Heart left ventricle (tissue), 16 donors: ENCODE measurements at regions not wholly inside any gene's neighbourhood (a gene's known extent, or its start where the extent isn't known, plus 50 kb on each side); places are given as distances from the start of the nearest gene placed in this dataset.

Experiments used
- ATAC-seq, 4 donors: fragments of 200-7000 bp; cut with Tn5 transposase; one replicate each; pipeline ENCODE4 v1.9.1; 2020 to 2022; ENCODE audit warnings: moderate library complexity in 4 of 4, mild to moderate bottlenecking in 3 of 4, moderate number of reproducible peaks in 1 of 4
- DNase-seq, 5 donors: peaks; one replicate each; pipeline ENCODE4 v3.0.0-alpha.2; 2020
- H3K27ac ChIP-seq, 12 donors: fragments of 200-600 bp; sonication (generic) in 4 of 12; one replicate each; pipeline versions ENCODE4 v1.5.0 to v1.8.0; 2016 to 2022; ENCODE audit warnings: mild to moderate bottlenecking in 2 of 12
- H3K27me3 ChIP-seq, 9 donors: fragments of 200-600 bp; sonication (generic) in 2 of 9; one replicate each; pipeline versions ENCODE4 v1.5.1 to v1.8.0; 2016 to 2022; ENCODE audit warnings: mild to moderate bottlenecking in 3 of 9
- H3K36me3 ChIP-seq, 9 donors: fragments of 200-600 bp; sonication (generic) in 2 of 9; one replicate each; pipeline versions ENCODE4 v1.5.0 to v1.8.0; 2018 to 2022; ENCODE audit warnings: mild to moderate bottlenecking in 2 of 9
- H3K4me1 ChIP-seq, 12 donors: fragments of 200-600 bp; sonication (generic) in 4 of 12; one replicate each; pipeline versions ENCODE4 v1.5.0 to v1.8.0; 2016 to 2022; ENCODE audit warnings: mild to moderate bottlenecking in 3 of 12
- H3K4me3 ChIP-seq, 12 donors: fragments of 200-600 bp; sonication (generic) in 4 of 12; one replicate each; pipeline versions ENCODE4 v1.5.0 to v1.8.0; 2017 to 2022; ENCODE audit warnings: mild to moderate bottlenecking in 9 of 12, moderate library complexity in 4 of 12
- H3K9me3 ChIP-seq, 12 donors: fragments of 200-600 bp; sonication (generic) in 4 of 12; one replicate each; pipeline versions ENCODE4 v1.5.0 to v1.8.0; 2016 to 2022; ENCODE audit warnings: mild to moderate bottlenecking in 1 of 12
- CTCF ChIP-seq, 12 donors: fragments of 200-600 bp; sonication (generic) in 4 of 12; IDR thresholded peaks; one replicate each; pipeline versions ENCODE4 v1.5.0 to v1.8.0; 2018 to 2022; ENCODE audit warnings: antibody characterized with exemption in 12 of 12, mild to moderate bottlenecking in 5 of 12
- POLR2A ChIP-seq, 2 donors: fragments of 450-650 bp; IDR thresholded peaks; one replicate each; pipeline ENCODE4 v1.6.1; 2017; ENCODE audit warnings: antibody characterized with exemption in 2 of 2, mild to moderate bottlenecking in 2 of 2, moderate library complexity in 2 of 2
- WGBS, 4 donors: extraction: QIAGEN DNeasy Blood & Tissue Kit in 2 of 4; methylation state at CpG; one replicate each; pipeline versions ENCODE4 v1.1.5 to v1.1.7; 2013 to 2018; 5-methylcytosine and 5-hydroxymethylcytosine counted together
- intact Hi-C, 10 donors: fragments of 100-400 bp; cut with DNase I; formaldehyde crosslinking; loops; one replicate each; pipeline versions ENCODE4 v1.11.1 to v1.14.2; 2022
- donor health status: ischemic (EF 13 %, LVEDD 7.1; RV severe dilation, severe dysfunction).
- donor health status: healthy with polysubstance abuse.
- donor health status: DM: no; HTN: yes; CAD: no.
- donor health status: DM: no; HTN: no; CAD: no.
- donor health status: ischemic (EF 25% LVEDD 6.9; RV normal size, moderate dysfunction).
- donor health status: ischemic (EF 25% LVEDD 5.7; RV mildly dilated, moderate dysfunction).
- donor health status: healthy.
- donor health status: DM: yes; HTN: yes; CAD: no.
- donor health status: ischemic (EF 35%, LVEDD 5.7; RV mildly dilated, moderate dysfunction).
- donor health status: nonischemic (EF 11% LVEDD 7.7; RV severe dilation, severe dysfunction).
- donor health status: DM: yes; HTN: yes; CAD: no.
- donor health status: PGD.
- donor health status: ischemic (EF 29% LVEDD 5.4; RV normal size, mild dysfunction).
- donor health status: nonischemic (EF 23%, LVEDD 6.1; RV moderate dilation, normal function).

- Histone ChIP-seq H3K4me1 (no peaks in the 10 kb centered on the region), H3K9me3 (no peaks in the 10 kb centered on the region), H3K27ac (no peak overlapping the region), H3K36me3 (no peaks in the 10 kb centered on the region), H3K4me3 (no peak overlapping the region), H3K27me3 (peaks cover 0 to 4% (median 0%) of the 10 kb centered on the region in 9 donors)
- 41 to 60% (median 48%) methylated on average over 2 of the region's 2 CpGs for WGBS, 4 donors
- DNase-seq (no peak), ATAC-seq (no peak)
- intact Hi-C loops, result no loop called here
- no peak for TF ChIP-seq CTCF (IDR thresholded peaks at IDR 0.05)
These were observed 62.8 kb downstream of the BEX3 start for GRCh38 chrX:103439161-103439560.

- Histone ChIP-seq H3K9me3 (no peaks in the 10 kb centered on the region), H3K4me1 (no peaks in the 10 kb centered on the region), H3K4me3 (no peak overlapping the region), H3K36me3 (no peaks in the 10 kb centered on the region), H3K27me3 (peaks cover 0 to 5% (median 0%) of the 10 kb centered on the region in 9 donors), H3K27ac (no peak overlapping the region)
- DNase-seq (no peak), ATAC-seq (no peak)
- intact Hi-C loops, result no loop called here
- WGBS, 4 donors, result 44 to 56% (median 46%) methylated on average over 2 of the region's 2 CpGs
- TF ChIP-seq CTCF (IDR thresholded peaks at IDR 0.05) (no peak), POLR2A (IDR thresholded peaks at IDR 0.05) (no peak)
These were observed 64.3 kb downstream of the BEX3 start for GRCh38 chrX:103440621-103441020.

GRCh38 chrX:103441878-103442535 lies 65.7 kb downstream of the BEX3 start:
- DNase-seq, result no peak
- H3K9me3 ChIP-seq, result no peaks in the 10 kb centered on the region
- 71 to 88% (median 87%) methylated on average over 4 of the region's 4 CpGs for WGBS, 4 donors

GRCh38 chrX:103442536-103442901 lies 66.2 kb downstream of the BEX3 start:
- Histone ChIP-seq H3K9me3 (no peaks in the 10 kb centered on the region), H3K36me3 (no peaks in the 10 kb centered on the region), H3K27me3 (peaks cover 0 to 8% (median 0%) of the 10 kb centered on the region in 9 donors), H3K27ac (peak overlapping the region in 1 of 12 donors; percentile 29), H3K4me1 (no peaks in the 10 kb centered on the region), H3K4me3 (no peak overlapping the region)
- no peak for TF ChIP-seq CTCF (IDR thresholded peaks at IDR 0.05)
- no peak for TF ChIP-seq POLR2A (IDR thresholded peaks at IDR 0.05)
- intact Hi-C loops, result no loop called here
- WGBS, 4 donors, result 55 to 89% (median 67%) methylated on average over 5 to 6 of the region's 6 CpGs
- ATAC-seq (no peak), DNase-seq (no peak)

More at GRCh38 chrX:103441878-103442535, 65.7 kb downstream of the BEX3 start:
- H3K4me1 ChIP-seq, result no peaks in the 10 kb centered on the region
- TF ChIP-seq POLR2A (IDR thresholded peaks at IDR 0.05) (no peak), CTCF (IDR thresholded peaks at IDR 0.05) (no peak)
- no peak for ATAC-seq
- no peaks in the 10 kb centered on the region for H3K36me3 ChIP-seq
- peaks cover 0 to 8% (median 0%) of the 10 kb centered on the region in 9 donors for H3K27me3 ChIP-seq
- H3K4me3 ChIP-seq, result no peak overlapping the region
- intact Hi-C loops, result no loop called here
- peak overlapping the region in 1 of 12 donors; percentile 29 for H3K27ac ChIP-seq
